GM19239 (cell line): ENCODE measurements at regions not wholly inside any gene's neighbourhood (a gene's known extent, or its start where the extent isn't known, plus 50 kb on each side); places are given as distances from the start of the nearest gene placed in this dataset.
"Not testable (repeated sequence)": the region's sequence is repeated elsewhere in the genome, so short reads cannot be mapped to it uniquely, and the experiment has no call there.

ENCODE experiments used
- DNase-seq: peaks from one replicate; pipeline ENCODE4 v3.0.0; 2011; ENCODE audit warnings: low spot score; ENCODE audit not compliant: insufficient read length
- FAIRE-seq: peaks from 2 replicates; lab custom pipeline; 2011; peaks lifted over from hg19 to GRCh38; lab: Jason Lieb, UNC

DNA sequence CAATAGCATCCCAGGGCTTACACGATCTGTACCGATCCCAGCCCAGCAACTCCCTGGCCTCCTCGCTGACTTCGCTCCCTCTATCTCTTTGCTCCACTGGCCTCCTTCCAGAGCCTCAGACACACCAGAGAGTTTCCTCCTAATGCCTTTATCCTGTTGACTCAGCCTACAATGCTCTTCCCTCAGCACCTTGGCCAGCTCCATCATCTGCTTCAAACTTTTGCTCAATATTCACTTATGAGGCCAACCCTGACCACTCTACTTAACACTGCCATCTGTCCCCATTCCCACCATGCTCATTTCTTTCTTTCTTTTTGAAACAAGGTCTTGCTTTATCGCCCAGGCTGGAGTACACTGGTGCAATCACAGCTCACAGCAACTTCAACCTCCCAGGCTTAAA is 180.9 kb downstream of the CEP170 start:
- DNase-seq, FAIRE-seq: not testable (repeated sequence)

DNA sequence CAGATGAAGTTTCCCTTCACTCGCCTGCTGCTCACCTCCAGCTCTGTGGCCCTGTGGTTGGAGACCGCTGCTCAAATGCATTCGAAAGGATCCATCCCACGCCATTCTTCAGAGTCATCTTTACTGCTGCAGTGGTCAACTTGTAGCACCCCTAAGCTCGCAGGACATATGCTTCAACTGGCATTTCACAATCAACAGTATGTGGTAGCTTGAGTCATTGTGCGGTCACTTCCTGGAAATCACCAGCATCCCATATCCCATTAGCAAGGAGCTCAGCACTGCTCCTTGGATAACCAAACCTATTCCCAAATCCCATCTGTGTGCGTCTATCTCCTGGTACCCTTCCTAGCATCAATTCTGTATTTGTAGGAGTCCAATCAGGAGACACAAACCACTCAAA is 188.0 kb downstream of the CEP170 start:
- not testable (repeated sequence) for DNase-seq, FAIRE-seq

DNA sequence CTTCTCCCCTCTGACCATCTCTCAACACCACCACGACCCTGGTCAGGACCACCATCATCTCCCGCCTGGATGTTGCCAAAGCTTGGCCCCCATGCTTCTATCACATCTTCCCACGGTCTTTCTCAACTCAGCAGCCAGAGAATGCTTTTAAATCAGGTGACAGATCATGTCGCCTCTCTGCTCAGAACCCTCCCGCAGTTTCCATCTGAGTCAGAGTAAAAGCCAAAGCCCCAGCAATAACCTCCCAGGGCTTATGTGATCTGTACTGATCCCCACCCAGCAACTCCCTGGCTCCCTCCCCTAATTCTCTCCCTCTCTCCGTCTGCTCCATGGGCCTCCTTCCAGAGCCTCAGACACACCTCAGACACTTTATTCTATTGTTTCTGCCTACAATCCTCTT is 193.1 kb downstream of the CEP170 start:
- not testable (repeated sequence) for DNase-seq, FAIRE-seq

DNA sequence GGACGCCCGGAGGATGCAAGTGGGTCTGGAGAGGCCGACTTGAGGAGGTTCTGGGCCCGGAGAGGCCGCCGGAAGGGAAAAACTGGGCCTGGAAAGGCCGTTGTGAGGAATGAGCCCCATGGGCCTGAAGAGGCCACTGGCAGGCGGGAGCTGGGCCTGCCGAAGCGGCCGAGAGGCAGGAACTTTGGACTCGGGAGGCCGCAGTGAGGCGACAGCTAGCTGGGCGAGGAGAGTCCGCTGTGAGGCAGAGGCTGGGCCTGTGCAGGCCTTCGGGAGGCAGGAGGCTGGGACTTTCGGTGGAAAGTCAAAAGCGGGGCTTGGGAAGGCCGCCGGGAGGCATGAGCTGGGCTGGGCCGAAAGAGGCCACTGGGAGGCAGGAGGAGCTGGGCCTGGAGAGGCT is 199.6 kb downstream of the CEP170 start:
- not testable (repeated sequence) for DNase-seq, FAIRE-seq

DNA sequence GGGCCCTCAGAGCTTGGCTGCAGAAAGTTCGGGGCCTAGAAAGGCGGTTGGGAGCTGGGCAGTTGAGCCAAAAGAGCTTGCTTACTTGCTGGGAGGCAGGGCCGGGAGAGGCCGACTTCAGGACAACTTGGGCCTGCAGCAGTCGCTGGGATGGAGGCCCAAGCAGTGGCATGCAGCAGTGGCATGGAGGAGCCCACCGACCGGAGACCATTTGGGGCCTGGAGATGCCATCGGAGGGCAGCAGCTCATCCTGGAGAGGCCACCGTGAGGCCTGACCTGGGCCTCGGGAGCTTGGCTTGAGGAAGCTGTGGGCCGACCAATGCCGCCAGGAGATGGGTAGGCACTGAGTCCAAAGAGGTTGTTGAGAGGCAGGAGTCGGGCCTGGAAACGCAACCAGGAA is 200.0 kb downstream of the CEP170 start:
- DNase-seq, FAIRE-seq: not testable (repeated sequence)

DNA sequence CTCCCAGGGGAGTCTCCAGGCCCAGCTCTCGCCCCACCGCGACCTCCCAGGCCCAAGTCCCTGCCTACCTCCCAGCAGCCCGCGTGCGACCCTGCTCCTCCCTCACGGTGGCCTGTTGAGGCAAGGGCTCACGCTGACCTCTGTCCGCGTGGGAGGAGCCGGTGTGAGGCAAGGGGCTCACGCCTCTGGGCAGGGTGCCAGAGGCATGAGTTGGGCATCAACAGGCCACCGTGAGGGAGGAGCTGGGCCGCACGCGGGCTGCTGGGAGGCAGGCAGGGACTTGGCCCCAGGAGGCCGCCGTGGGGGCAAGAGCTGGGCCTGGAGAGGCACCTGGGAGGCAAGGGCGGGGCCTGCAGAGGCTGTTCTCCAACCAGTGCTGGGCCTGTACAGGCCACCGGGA is 200.4 kb downstream of the CEP170 start:
- DNase-seq, FAIRE-seq: not testable (repeated sequence)

DNA sequence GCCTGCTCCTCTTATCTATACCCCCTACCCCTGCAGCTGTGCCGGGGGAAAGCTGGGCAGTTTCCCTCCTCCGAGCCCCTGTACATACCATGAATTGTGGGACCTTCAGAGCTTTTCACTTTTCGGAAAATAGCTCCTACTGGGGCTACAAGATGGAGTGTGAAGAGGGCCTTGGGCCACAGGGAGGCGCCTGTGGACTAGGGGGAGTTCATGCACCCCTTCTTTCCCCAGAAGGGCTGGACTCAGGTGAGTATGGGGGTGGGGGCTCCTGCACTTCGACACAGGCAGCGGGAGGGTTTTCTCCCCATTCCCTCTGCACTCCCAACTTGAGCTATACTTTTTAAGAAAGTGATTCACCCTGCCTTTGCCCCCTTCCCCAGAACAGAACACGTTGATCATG is 202.0 kb downstream of the CEP170 start:
- not testable (repeated sequence) for FAIRE-seq, DNase-seq

DNA sequence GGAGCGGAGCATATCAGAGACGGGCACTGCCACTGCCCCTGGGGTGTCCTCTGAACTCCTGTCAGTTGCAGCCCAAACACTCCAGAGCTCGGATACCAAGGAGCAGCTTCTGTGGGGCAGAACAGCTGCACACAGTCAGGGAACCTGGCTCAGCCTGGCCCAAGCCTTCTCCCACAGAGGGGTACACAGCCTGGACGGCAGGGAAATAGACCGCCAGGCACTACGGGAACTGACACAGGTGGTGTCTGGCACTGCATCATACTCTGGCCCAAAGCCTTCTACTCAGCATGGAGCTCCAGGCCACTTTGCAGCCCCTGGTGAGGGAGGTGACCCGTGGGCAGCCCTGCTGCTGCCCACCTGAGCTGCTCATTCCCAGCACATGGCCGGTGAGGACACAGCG is 204.5 kb downstream of the CEP170 start:
- FAIRE-seq, DNase-seq: not testable (repeated sequence)

DNA sequence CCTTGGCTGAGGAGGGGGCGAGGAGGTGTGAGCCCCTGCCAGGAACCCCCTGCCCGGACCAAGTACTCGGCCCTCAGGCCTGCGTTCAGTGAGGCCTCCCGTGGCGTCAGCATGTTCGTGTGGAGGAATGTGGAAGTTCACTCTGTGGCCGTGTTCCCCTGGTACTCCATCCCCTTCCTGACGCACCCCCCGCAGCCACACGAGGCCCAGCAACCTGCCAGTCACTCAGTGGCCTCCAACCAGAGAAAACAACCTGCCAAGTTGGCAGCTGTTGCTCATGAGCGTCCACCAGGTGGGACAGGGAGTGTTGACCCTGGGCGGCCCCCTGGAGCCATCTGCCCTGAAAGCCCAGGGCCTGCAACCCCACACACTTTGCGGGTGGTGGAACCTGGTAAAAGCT is 205.4 kb downstream of the CEP170 start:
- not testable (repeated sequence) for DNase-seq, FAIRE-seq

DNA sequence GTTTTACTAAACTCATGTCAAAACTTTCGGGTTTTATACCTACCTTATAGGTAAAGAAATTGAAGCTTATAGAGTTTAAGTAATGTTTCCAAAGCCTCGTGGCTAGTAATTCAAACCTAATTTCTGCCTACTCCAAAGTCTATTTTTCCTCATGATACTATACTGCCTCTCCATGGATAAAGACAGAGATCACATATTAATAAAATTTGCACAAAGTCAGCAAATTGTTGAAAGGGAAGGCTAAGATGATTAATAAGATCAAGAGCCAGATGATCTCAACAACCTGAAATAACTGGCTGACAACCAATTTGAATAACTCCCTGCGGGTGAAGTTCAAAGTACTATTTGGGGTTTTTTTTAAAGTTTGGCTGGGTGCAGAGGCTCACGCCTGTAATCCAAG is 233.7 kb downstream of the CEP170 start:
- DNase-seq, FAIRE-seq: not testable (repeated sequence)

DNA sequence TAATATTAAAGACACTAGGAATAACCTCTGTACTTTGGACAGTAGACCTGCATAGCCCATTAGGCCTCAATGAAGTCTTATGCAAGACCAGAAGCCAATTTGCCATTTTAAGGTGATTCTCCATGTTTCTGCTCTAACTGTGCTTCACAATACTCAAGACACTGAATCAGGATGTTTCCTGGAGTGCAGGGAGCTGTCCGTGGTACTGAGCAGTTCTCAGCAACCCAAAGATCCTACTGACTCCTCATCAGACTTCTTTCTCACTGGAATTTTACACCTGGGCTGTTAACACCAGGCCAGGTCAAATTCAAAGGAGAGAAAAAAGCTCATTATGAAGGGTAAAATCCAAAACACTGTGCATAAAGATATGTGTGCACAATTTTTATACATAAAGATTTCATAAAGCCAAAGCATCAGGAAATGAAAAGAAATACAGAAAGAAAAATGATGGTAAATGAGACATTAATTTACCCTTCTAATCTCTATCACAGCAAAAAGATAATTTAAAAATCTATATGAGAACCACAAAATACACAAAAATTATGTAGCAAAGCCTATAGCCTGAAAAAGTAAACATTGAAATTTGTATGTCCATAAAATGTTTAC is 235.9 kb downstream of the CEP170 start:
- FAIRE-seq = not testable (repeated sequence)

DNA sequence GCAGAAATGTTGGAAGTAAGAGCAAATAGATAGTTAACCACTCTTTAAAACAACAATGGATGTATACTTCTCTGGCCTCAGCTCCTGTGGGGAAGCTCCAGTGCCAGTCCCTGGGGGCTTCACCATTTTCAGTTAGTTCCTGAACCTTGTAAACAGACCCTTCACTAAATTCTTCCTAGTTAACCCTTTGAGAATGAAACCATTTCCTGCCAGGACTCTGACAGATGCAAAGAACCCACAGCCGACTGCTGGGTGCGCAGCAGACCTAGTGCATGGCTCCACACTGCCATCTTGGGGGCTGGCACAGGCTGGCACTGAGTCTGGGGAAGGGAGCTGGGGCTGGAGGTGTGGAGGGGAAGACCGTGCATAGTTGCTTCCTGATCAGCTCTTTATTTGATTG is 244.4 kb downstream of the CEP170 start:
- FAIRE-seq = not testable (repeated sequence)

More for the DNA sequence above, 235.9 kb downstream of the CEP170 start:
- DNase-seq = not testable (repeated sequence)

DNA sequence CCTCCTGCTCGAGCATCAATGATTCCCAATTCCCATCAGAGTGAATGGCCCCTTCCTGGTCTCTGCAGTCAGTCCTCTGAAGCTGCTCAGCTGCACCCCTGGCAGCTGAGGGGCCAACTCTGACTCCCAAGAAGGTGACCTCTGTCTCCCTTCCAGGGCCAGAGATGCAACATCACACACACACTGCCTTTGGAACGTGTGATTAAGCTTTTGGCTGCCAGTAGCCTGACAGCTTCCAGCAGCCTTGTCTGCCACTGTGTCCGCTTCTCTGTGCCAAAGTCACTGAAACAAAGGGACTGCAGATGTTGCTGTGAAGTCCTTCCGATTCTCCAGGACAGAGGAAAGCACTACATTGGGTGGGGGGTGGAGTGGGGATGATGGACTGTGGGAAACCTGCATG is 254.1 kb downstream of the CEP170 start:
- not testable (repeated sequence) for FAIRE-seq, DNase-seq

More for the DNA sequence above, 244.4 kb downstream of the CEP170 start:
- not testable (repeated sequence) for DNase-seq

DNA sequence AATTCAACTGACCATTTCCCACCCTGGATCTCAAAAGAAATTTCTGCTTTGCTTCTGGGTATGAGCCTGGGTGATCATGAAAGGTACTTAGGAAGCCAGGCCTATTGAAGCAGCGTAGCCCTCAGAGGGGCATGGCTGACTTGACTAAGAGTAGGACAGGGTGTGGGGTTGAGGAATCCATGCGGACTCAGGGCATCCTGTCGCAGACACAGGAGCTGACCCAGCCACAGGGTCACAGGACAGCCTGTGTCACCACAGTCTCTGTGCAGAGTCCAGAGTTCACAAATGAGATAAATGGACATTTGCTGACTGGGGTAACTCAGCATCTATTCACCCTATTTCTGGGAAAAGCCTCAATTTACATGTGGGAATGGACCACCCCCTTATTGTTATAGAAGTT is 262.3 kb downstream of the CEP170 start:
- not testable (repeated sequence) for DNase-seq, FAIRE-seq

DNA sequence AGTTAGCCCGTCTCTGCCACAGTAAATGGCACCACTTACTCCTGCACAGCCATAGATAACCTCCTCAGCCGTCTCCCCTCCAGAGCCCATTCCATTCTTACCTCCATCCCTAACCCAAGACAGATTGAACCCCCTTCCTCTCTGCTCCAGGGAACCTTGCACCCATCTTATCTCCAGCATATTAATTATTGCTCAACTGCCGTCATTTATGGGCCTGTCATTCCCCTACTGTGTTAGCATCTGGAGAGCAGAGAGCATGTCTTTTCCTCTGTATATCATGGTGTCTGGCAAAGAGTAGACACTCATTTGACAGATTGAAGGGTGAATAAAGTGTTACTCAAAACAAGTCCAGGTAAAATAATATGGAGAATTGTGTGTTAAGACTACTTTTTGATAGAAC is 270.0 kb downstream of the CEP170 start:
- FAIRE-seq, DNase-seq: not testable (repeated sequence)

DNA sequence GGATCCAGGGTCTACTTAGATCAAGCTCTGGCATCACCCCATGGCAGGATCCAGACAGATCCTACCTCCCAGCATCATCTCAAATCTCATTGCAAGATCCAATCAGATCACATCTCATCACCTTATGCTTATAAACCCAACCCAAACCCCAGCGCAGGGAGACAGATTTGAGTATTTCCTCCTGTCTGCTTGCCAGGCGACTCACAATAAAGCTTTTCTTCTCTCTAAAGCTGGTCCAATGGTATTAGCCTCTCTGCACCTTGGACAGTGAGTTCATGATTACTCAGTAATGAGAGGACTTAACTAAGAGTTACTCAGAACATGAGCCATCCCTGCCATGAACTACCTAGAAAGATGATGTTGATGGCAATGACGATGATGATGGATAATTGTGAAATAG is 281.7 kb downstream of the CEP170 start:
- FAIRE-seq = not testable (repeated sequence)

DNA sequence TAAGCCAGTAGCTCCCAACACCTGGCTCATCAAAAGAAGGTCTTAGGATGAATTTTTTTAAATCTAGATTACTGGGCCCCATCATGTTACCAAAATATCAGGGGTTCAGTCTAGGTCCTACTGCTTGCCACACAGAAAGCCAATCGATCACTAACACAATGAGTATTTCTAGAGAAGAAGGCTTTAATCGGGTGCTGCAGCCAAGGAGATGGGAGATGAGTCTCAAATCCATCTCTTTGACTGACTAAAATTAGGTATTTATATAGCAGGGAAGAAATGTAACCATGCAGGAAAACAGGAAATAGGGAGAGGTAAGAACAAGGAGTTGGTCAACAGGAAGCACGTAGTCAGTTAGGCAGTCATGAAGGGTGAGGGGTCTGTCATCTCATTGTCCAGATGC is 288.2 kb downstream of the CEP170 start:
- FAIRE-seq = no peak
- no peak for DNase-seq

More for the DNA sequence above, 281.7 kb downstream of the CEP170 start:
- DNase-seq = not testable (repeated sequence)

DNA sequence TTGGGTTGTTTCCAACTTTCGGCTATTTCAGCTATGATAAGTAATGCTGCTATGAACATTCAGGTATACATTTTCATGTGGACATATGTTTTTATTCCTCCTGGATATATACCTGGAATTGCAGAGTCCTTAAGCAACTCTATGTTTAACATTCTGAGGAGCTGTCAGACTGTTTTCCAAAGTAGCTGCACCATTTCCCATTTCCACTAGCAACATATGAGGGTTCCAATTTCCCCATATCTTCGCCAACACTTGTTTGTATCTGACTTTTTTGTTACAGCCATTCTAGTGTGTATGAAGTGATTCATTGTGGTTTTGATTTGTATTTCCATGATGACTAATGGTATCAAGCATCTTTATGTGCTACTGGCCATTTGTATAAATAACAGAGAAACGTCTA is 295.7 kb downstream of the CEP170 start:
- not testable (repeated sequence) for DNase-seq, FAIRE-seq

DNA sequence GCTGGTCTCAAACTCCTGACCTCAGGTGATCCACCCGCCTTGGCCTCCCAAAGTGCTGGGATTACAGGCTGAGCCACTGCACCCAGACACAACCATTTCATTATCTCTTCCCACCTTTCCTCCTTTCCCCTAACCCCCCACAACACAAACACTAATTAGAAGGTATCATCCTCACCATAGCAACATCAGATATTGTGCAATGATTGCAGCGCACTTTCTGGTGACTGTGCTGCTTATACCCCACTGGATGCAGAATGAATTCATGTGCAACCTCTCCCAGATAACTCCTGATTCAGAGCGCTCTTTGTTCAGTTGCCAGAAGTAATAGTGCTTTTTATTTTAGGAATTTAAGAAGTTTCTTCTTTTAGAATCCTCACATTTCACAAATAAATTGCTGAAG is 300.1 kb downstream of the CEP170 start:
- not testable (repeated sequence) for DNase-seq, FAIRE-seq

DNA sequence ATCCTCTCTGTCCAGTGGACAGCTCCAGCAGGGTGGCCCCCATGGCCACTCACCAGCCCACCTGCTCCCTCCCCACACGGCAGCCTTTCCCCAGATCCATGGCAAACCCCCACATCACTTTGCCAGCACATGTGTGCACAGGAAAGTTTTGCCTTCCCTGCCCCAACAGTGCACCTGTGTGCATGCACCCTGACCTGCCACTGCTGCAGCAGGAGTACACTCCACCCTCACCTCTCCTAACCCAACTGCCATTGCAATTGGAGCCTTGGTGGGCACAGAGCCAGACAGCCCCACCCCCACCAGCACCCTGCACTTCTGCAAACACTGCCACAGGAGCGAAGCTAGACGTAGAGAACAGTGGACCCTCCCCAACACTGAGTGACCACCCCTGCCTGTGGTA is 308.9 kb downstream of the CEP170 start:
- DNase-seq (no peak), FAIRE-seq (no peak)

DNA sequence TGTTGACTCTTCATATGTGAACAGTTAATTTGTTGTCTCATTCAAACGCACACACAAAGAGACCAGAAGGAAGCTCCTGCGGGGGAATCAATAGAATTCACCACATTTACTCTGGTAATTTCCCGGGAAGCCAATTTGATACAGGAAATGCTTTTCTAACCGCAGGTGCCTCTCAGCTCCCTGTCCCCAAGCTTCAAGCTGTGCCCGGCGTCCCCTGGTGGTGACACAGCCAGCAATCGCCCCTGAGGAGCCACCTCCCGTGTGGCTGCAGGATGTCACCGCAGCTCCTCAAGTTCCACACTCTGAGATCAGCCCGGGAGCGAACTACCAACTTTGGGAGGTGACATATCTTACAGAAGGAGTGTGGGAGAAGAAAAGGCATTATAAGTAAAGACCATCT is 318.4 kb downstream of the CEP170 start:
- FAIRE-seq, DNase-seq: not testable (repeated sequence)

DNA sequence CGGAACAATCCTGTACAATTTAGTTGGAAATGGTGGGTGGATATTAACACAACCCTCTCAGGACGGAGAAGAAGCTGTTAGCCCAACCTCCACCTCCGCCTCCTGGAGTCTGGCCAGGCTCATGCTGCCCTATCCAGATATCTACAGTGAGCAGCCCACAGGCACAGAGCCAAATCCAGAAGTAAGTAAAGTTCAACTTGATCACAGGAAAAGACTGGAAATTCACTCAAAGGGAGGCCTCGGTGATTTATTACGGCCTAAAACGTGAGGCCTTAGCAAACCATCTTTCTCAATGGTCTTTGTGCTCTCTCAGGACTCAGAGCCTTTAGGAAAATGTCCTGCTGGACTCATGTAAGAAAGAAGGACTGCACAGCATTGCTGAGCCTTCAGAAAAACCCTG is 330.4 kb downstream of the CEP170 start:
- FAIRE-seq, DNase-seq: not testable (repeated sequence)
